HL-60 (cell line): ENCODE measurements at regions not wholly inside any gene's neighbourhood (a gene's known extent, or its start where the extent isn't known, plus 50 kb on each side); places are given as distances from the start of the nearest gene placed in this dataset.

Experiments used
- DNase-seq, 2 experiments: peaks; one replicate each; pipeline ENCODE4 v3.0.0-alpha.2; 2010 to 2020; ENCODE audit warnings: low read depth in 1 of 2, low spot score in 1 of 2
- H3K27ac ChIP-seq: fragments of 250-450 bp; sonication (Bioruptor Pico); replicated peaks from 2 replicates; pipeline ENCODE4 v1.5.1; 2020; ENCODE audit warnings: mild to moderate bottlenecking, moderate library complexity
- H3K27me3 ChIP-seq: fragments of 250-450 bp; sonication (Bioruptor Pico); 2 replicates; pipeline ENCODE4 v1.5.1; 2021; ENCODE audit warnings: mild to moderate bottlenecking, moderate library complexity; ENCODE audit not compliant: insufficient read depth, poor library complexity, severe bottlenecking
- H3K4me3 ChIP-seq: replicated peaks from 2 replicates; pipeline ENCODE4 v1.5.1; 2011; ENCODE audit warnings: mild to moderate bottlenecking, control low read depth, low read length; ENCODE audit not compliant: insufficient read depth
- CTCF ChIP-seq: IDR thresholded peaks from one replicate; pipeline ENCODE4 v1.5.1; 2011; ENCODE audit warnings: low read length, control low read depth, inconsistent platforms; ENCODE audit not compliant: insufficient read depth
- GABPA ChIP-seq: IDR thresholded peaks from 2 replicates; pipeline ENCODE4 v1.6.1; 2012; ENCODE audit warnings: low read depth
- POLR2AphosphoS5 ChIP-seq: IDR thresholded peaks from 2 replicates; pipeline ENCODE4 v1.6.1; 2012; ENCODE audit warnings: low read depth
- REST ChIP-seq: IDR thresholded peaks from 2 replicates; pipeline ENCODE4 v1.6.1; 2012; ENCODE audit warnings: low read depth; ENCODE audit not compliant: insufficient replicate concordance
- SPI1 ChIP-seq: IDR thresholded peaks from 2 replicates; pipeline ENCODE4 v1.6.1; 2012; ENCODE audit warnings: low read depth, mild to moderate bottlenecking, borderline replicate concordance

- DNase-seq, result no peak
- H3K27ac ChIP-seq, result no peak overlapping the region
- TF ChIP-seq REST, result no peak
- no peak for TF ChIP-seq POLR2AphosphoS5
- TF ChIP-seq SPI1, result no peak
- TF ChIP-seq CTCF, result no peak
- no peak for TF ChIP-seq GABPA
- peaks cover 3% of the 10 kb centered on the region for H3K27me3 ChIP-seq
- H3K4me3 ChIP-seq, result no peak overlapping the region
These were observed 96.3 kb downstream of the ZNF608 start for GRCh38 chr5:124650147-124650561.

GRCh38 chr5:124649491-124650146 is 96.8 kb downstream of the ZNF608 start:
- peaks cover 3% of the 10 kb centered on the region for H3K27me3 ChIP-seq
- TF ChIP-seq GABPA (no peak), POLR2AphosphoS5 (peak; percentile 32; the same call in 1 of the 2 replicates)
- no peak overlapping the region for H3K4me3 ChIP-seq
- DNase-seq, result peak; percentile 25 to 80
- no peak overlapping the region for H3K27ac ChIP-seq

GRCh38 chr5:124648902-124649467 is 97.5 kb downstream of the ZNF608 start:
- TF ChIP-seq GABPA (no peak), REST (no peak), CTCF (no peak), POLR2AphosphoS5 (no peak), SPI1 (no peak)
- peaks cover 3% of the 10 kb centered on the region for H3K27me3 ChIP-seq
- no peak for DNase-seq
- H3K27ac ChIP-seq, result no peak overlapping the region
- no peak overlapping the region for H3K4me3 ChIP-seq

GRCh38 chr5:124647352-124647751 is 99.1 kb downstream of the ZNF608 start:
- DNase-seq, result no peak
- peaks cover 3% of the 10 kb centered on the region for H3K27me3 ChIP-seq
- no peak overlapping the region for H3K27ac ChIP-seq
- no peak for TF ChIP-seq SPI1
- TF ChIP-seq REST, result no peak
- no peak for TF ChIP-seq CTCF
- no peak for TF ChIP-seq GABPA
- no peak for TF ChIP-seq POLR2AphosphoS5
- H3K4me3 ChIP-seq, result no peak overlapping the region
